MM.1S (cell line): ENCODE measurements at regions not wholly inside any gene's neighbourhood (a gene's known extent, or its start where the extent isn't known, plus 50 kb on each side); places are given as distances from the start of the nearest gene placed in this dataset.

Experiments
- CTCF ChIP-seq: fragments of 300-600 bp; sonication (generic); IDR thresholded peaks from 2 replicates; pipeline ENCODE4 v1.5.1; 2016; ENCODE audit warnings: antibody characterized with exemption, low read length, mixed read lengths
- EZH2 ChIP-seq: fragments of 300-600 bp; sonication (generic); optimal IDR thresholded peaks from 2 replicates; pipeline ENCODE3; 2017; ENCODE audit warnings: low read depth, mild to moderate bottlenecking, antibody characterized with exemption, low read length, mixed read lengths
- EZH2phosphoT487 ChIP-seq: fragments of 300-600 bp; sonication (generic); IDR thresholded peaks from 2 replicates; pipeline ENCODE4 v1.6.1; 2018; ENCODE audit warnings: antibody characterized with exemption, low read length

GRCh38 chr1:230498704-230499103 lies 72.6 kb upstream of the PGBD5 start:
- TF ChIP-seq CTCF, result no peak
- no peak for TF ChIP-seq EZH2
- TF ChIP-seq EZH2phosphoT487, result no peak
